Activated B cell treated with CpG ODN at 0.5 μM for 24 hours (primary cell): ENCODE measurements at regions not wholly inside any gene's neighbourhood (a gene's known extent, or its start where the extent isn't known, plus 50 kb on each side); places are given as distances from the start of the nearest gene placed in this dataset.

Experiments
- ATAC-seq: fragments of 200-7000 bp; cut with Tn5 transposase; one replicate; pipeline ENCODE4 v1.10.0; 2021; ENCODE audit warnings: low read depth, mild to moderate bottlenecking, moderate library complexity
- CTCF ChIA-PET: fragments of 350-600 bp; sonication (Branson Sonifier 250); formaldehyde crosslinking; loops from one replicate; lab custom pipeline; 2021; ENCODE audit warnings: antibody characterized with exemption; lab: Charles Lee
- POLR2A ChIA-PET: fragments of 350-600 bp; sonication (Branson Sonifier 250); formaldehyde crosslinking; loops from one replicate; lab custom pipeline; 2021; ENCODE audit warnings: antibody characterized with exemption; lab: Charles Lee
- DNase-seq: peaks from one replicate; pipeline ENCODE4 v3.0.0; 2022
- H3K27ac Mint-ChIP-seq: one replicate; pipeline ENCODE4 v1.8.0; 2020; ENCODE audit warnings: mixed read lengths
- H3K27me3 Mint-ChIP-seq: one replicate; pipeline ENCODE4 v1.8.0; 2021; ENCODE audit warnings: mixed read lengths
- H3K36me3 Mint-ChIP-seq: one replicate; pipeline ENCODE4 v1.8.0; 2021; ENCODE audit warnings: low read depth, mixed read lengths
- H3K4me1 Mint-ChIP-seq: one replicate; pipeline ENCODE4 v1.8.0; 2021; ENCODE audit warnings: mixed read lengths
- H3K4me3 Mint-ChIP-seq: one replicate; pipeline ENCODE4 v1.8.0; 2020; ENCODE audit warnings: mild to moderate bottlenecking, mixed read lengths
- H3K9me3 Mint-ChIP-seq: one replicate; pipeline ENCODE4 v1.8.0; 2020; ENCODE audit warnings: mixed read lengths
- intact Hi-C: fragments of 100-400 bp; cut with micrococcal nuclease; formaldehyde crosslinking; loops from one replicate; pipeline ENCODE4 v1.15.1; 2024
- TF ChIP-seq, protein P1 (sequence below): fragments of 200-600 bp; IDR thresholded peaks from one replicate; pipeline ENCODE4 v1.8.0; 2022; ENCODE audit warnings: antibody characterized with exemption, mild to moderate bottlenecking

GRCh38 chr4:178412455-178412854 lies 970.2 kb upstream of the AGA start:
- no peak overlapping the region for H3K4me3 Mint-ChIP-seq
- ChIA-PET CTCF (no interaction called here), POLR2A (no interaction called here)
- H3K9me3 Mint-ChIP-seq = peaks cover 7% of the 10 kb centered on the region
- no peaks in the 10 kb centered on the region for H3K4me1 Mint-ChIP-seq
- no peaks in the 10 kb centered on the region for H3K36me3 Mint-ChIP-seq
- no peak for DNase-seq
- TF ChIP-seq, protein P1, sequence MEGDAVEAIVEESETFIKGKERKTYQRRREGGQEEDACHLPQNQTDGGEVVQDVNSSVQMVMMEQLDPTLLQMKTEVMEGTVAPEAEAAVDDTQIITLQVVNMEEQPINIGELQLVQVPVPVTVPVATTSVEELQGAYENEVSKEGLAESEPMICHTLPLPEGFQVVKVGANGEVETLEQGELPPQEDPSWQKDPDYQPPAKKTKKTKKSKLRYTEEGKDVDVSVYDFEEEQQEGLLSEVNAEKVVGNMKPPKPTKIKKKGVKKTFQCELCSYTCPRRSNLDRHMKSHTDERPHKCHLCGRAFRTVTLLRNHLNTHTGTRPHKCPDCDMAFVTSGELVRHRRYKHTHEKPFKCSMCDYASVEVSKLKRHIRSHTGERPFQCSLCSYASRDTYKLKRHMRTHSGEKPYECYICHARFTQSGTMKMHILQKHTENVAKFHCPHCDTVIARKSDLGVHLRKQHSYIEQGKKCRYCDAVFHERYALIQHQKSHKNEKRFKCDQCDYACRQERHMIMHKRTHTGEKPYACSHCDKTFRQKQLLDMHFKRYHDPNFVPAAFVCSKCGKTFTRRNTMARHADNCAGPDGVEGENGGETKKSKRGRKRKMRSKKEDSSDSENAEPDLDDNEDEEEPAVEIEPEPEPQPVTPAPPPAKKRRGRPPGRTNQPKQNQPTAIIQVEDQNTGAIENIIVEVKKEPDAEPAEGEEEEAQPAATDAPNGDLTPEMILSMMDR = no peak
- no peak overlapping the region for H3K27ac Mint-ChIP-seq
- ATAC-seq = no peak
- H3K27me3 Mint-ChIP-seq = no peaks in the 10 kb centered on the region
- intact Hi-C loops = no loop called here

DNA sequence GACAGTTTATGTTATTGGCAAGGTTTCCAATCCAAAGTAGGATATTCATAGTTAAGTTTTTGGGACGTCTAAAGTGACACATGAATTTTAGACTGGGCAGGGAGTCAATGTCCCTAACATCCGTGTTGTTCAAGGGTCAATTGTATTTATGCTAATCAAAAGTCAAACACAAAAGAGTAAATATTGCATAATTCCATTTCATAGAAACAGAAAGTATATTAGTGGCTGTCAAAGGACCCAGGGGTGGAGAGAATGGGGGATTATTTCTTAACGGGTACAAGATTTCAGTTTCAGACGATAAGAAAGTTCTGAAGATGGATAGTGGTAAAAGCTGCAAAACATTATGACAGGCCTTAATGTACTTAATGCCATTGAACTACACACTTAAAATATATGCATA lies 971.8 kb upstream of the AGA start:
- TF ChIP-seq, protein P1 = no peak
- intact Hi-C loops = no loop called here
- ChIA-PET CTCF (no interaction called here), POLR2A (no interaction called here)
- Mint-ChIP-seq H3K27me3 (no peaks in the 10 kb centered on the region), H3K27ac (no peak overlapping the region), H3K9me3 (peaks cover 6% of the 10 kb centered on the region), H3K4me3 (no peak overlapping the region), H3K4me1 (no peaks in the 10 kb centered on the region), H3K36me3 (no peaks in the 10 kb centered on the region)
- ATAC-seq (no peak), DNase-seq (no peak)

- ChIA-PET CTCF (no interaction called here), POLR2A (no interaction called here)
- no peaks in the 10 kb centered on the region for H3K27me3 Mint-ChIP-seq
- H3K27ac Mint-ChIP-seq = no peak overlapping the region
- DNase-seq = no peak
- ATAC-seq = no peak
- TF ChIP-seq, protein P1 = no peak
- peaks cover 6% of the 10 kb centered on the region for H3K9me3 Mint-ChIP-seq
- no peaks in the 10 kb centered on the region for H3K4me1 Mint-ChIP-seq
- intact Hi-C loops = no loop called here
- H3K36me3 Mint-ChIP-seq = no peaks in the 10 kb centered on the region
- H3K4me3 Mint-ChIP-seq = no peak overlapping the region
Measured at GRCh38 chr4:178414881-178415446, 972.7 kb upstream of the AGA start.

DNA sequence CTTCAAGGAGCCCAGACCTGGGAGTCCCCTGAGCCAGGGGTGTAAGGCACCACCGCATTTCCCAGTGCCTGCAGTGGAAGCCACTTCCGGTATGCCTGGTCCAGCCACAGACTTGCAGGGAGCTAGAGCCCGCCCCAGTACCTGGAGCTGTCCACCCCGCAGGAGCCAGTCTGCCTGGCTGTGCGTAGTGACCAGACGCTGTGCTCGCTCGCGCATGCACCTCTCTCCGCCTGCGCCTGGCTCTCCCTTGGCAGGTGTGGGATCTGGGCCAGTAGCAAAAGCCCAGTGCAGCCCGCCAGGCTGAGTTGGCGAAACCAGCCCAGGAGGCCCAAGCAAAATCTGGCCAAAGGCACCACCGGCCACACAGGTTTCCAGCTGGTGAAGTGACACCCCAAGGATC lies 973.7 kb upstream of the AGA start:
- DNase-seq (no peak), ATAC-seq (no peak)
- H3K27ac Mint-ChIP-seq = no peak overlapping the region
- peaks cover 6% of the 10 kb centered on the region for H3K9me3 Mint-ChIP-seq
- no peaks in the 10 kb centered on the region for H3K4me1 Mint-ChIP-seq
- POLR2A ChIA-PET = no interaction called here
- CTCF ChIA-PET = no interaction called here
- no peaks in the 10 kb centered on the region for H3K36me3 Mint-ChIP-seq
- intact Hi-C loops = no loop called here
- no peak overlapping the region for H3K4me3 Mint-ChIP-seq
- no peaks in the 10 kb centered on the region for H3K27me3 Mint-ChIP-seq
- TF ChIP-seq, protein P1 = no peak

GRCh38 chr4:178423366-178423765 lies 981.1 kb upstream of the AGA start:
- POLR2A ChIA-PET = no interaction called here
- H3K36me3 Mint-ChIP-seq = no peaks in the 10 kb centered on the region
- H3K9me3 Mint-ChIP-seq = peaks cover 2% of the 10 kb centered on the region
- no peaks in the 10 kb centered on the region for H3K27me3 Mint-ChIP-seq
- no peak for ATAC-seq
- CTCF ChIA-PET = no interaction called here
- H3K4me1 Mint-ChIP-seq = no peaks in the 10 kb centered on the region
- intact Hi-C loops = no loop called here
- H3K27ac Mint-ChIP-seq = no peak overlapping the region
- TF ChIP-seq, protein P1 = no peak
- no peak overlapping the region for H3K4me3 Mint-ChIP-seq
- DNase-seq = no peak
